ENCODE measurements at regions not wholly inside any gene's neighbourhood (a gene's known extent, or its start where the extent isn't known, plus 50 kb on each side); places are given as distances from the start of the nearest gene placed in this dataset.

GRCh38 chr2:136217996-136218395, 100.0 kb upstream of the CXCR4 start:
- Histone ChIP-seq H3K9me3 (ENCODE audit: low read length) (no peaks in the 10 kb centered on the region), H3K4me1 (ENCODE audit: insufficient read depth, low read length) (no peaks in the 10 kb centered on the region), H3K9ac (ENCODE audit: low read length) (no peak overlapping the region), H3K27ac (ENCODE audit: low read depth, low read length) (no peak overlapping the region), H3K36me3 (ENCODE audit: insufficient read depth, low read length) (no peaks in the 10 kb centered on the region), H3K4me3 (ENCODE audit: low read depth in 1 of 2, low read length in 2 of 2) (no peak overlapping the region), H3K27me3 (ENCODE audit: control insufficient read depth in 1 of 2, insufficient read depth in 2 of 2, low read length in 2 of 2) (no peaks in the 10 kb centered on the region)

- Histone ChIP-seq H3K4me1 (ENCODE audit: insufficient read depth, low read length) (no peaks in the 10 kb centered on the region), H3K9me3 (ENCODE audit: low read length) (no peaks in the 10 kb centered on the region), H3K27ac (ENCODE audit: low read depth, low read length) (no peak overlapping the region), H3K36me3 (ENCODE audit: insufficient read depth, low read length) (no peaks in the 10 kb centered on the region), H3K9ac (ENCODE audit: low read length) (no peak overlapping the region), H3K27me3 (ENCODE audit: control insufficient read depth in 1 of 2, insufficient read depth in 2 of 2, low read length in 2 of 2) (no peaks in the 10 kb centered on the region), H3K4me3 (ENCODE audit: low read depth in 1 of 2, low read length in 2 of 2) (no peak overlapping the region)
Observed at GRCh38 chr2:136215908-136216472, 98.0 kb upstream of the CXCR4 start.

DNA sequence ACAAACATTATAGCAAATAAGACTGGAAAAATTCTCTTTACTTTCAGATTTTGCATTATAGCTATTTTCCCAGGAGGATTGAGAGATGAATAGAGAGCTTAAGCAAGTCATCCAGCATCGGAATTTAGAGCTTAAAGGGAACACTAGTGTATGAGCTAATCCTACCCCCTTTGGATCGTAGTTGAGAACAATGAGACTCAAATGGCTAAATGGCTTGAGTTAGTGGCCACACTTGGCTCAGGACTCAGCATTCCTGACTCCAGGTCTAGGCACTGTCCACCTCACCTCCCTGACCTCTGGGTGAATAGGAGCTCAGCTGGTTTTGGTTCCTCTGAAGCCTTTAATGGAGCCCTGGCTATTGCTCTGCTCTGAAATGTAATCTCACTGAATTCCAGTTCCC, 97.5 kb upstream of the CXCR4 start:
- Histone ChIP-seq H3K9ac (ENCODE audit: low read length) (no peak overlapping the region), H3K4me3 (ENCODE audit: low read depth in 1 of 2, low read length in 2 of 2) (no peak overlapping the region), H3K9me3 (ENCODE audit: low read length) (no peaks in the 10 kb centered on the region), H3K27ac (ENCODE audit: low read depth, low read length) (no peak overlapping the region), H3K36me3 (ENCODE audit: insufficient read depth, low read length) (no peaks in the 10 kb centered on the region), H3K27me3 (ENCODE audit: control insufficient read depth in 1 of 2, insufficient read depth in 2 of 2, low read length in 2 of 2) (no peaks in the 10 kb centered on the region), H3K4me1 (ENCODE audit: insufficient read depth, low read length) (no peaks in the 10 kb centered on the region)

GRCh38 chr2:136214307-136215200, 96.6 kb upstream of the CXCR4 start:
- no peak overlapping the region for H3K9ac ChIP-seq (ENCODE audit: low read length)

DNA sequence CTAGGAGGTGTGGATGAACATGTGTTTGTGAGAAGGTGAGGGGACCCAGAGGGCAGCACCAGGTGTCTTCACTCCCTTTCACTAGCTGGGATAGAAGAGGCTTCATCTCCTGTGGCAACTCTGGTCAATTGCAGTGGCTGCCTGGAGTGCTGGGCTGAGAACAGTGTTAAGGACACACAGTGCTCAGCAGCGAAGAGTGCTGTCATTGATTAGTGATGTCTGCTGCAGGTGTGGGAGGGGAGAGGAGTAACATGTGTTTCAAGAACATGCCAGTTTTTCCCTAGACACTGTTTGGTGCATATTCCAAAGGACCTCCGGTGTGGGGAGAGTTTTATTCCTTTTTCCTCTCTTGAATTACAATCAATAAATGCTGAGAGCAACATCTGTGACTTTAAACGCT, 95.9 kb upstream of the CXCR4 start:
- Histone ChIP-seq H3K4me1 (ENCODE audit: insufficient read depth, low read length) (no peaks in the 10 kb centered on the region), H3K4me3 (ENCODE audit: low read depth in 1 of 2, low read length in 2 of 2) (no peak overlapping the region), H3K9me3 (ENCODE audit: low read length) (no peaks in the 10 kb centered on the region), H3K9ac (ENCODE audit: low read length) (no peak overlapping the region), H3K36me3 (ENCODE audit: insufficient read depth, low read length) (no peaks in the 10 kb centered on the region), H3K27ac (ENCODE audit: low read depth, low read length) (no peak overlapping the region), H3K27me3 (ENCODE audit: control insufficient read depth in 1 of 2, insufficient read depth in 2 of 2, low read length in 2 of 2) (no peaks in the 10 kb centered on the region)

More at GRCh38 chr2:136214307-136215200, 96.6 kb upstream of the CXCR4 start:
- H3K36me3 ChIP-seq (ENCODE audit: insufficient read depth, low read length) = no peaks in the 10 kb centered on the region
- no peaks in the 10 kb centered on the region for H3K4me1 ChIP-seq (ENCODE audit: insufficient read depth, low read length)
- no peak overlapping the region for H3K27ac ChIP-seq (ENCODE audit: low read depth, low read length)
- no peak overlapping the region for H3K4me3 ChIP-seq (ENCODE audit: low read depth in 1 of 2, low read length in 2 of 2)
- H3K9me3 ChIP-seq (ENCODE audit: low read length) = no peaks in the 10 kb centered on the region
- H3K27me3 ChIP-seq (ENCODE audit: control insufficient read depth in 1 of 2, insufficient read depth in 2 of 2, low read length in 2 of 2) = no peaks in the 10 kb centered on the region

- Histone ChIP-seq H3K9me3 (ENCODE audit: low read length) (no peaks in the 10 kb centered on the region), H3K27ac (ENCODE audit: low read depth, low read length) (no peak overlapping the region), H3K36me3 (ENCODE audit: insufficient read depth, low read length) (no peaks in the 10 kb centered on the region), H3K9ac (ENCODE audit: low read length) (no peak overlapping the region), H3K4me3 (ENCODE audit: low read depth in 1 of 2, low read length in 2 of 2) (no peak overlapping the region), H3K27me3 (ENCODE audit: control insufficient read depth in 1 of 2, insufficient read depth in 2 of 2, low read length in 2 of 2) (no peaks in the 10 kb centered on the region), H3K4me1 (ENCODE audit: insufficient read depth, low read length) (no peaks in the 10 kb centered on the region)
Observed at GRCh38 chr2:136212426-136213378, 94.8 kb upstream of the CXCR4 start.

- H3K27ac ChIP-seq (ENCODE audit: low read depth, low read length) = no peak overlapping the region
Observed at GRCh38 chr2:136211701-136212100, 93.8 kb upstream of the CXCR4 start.

DNA sequence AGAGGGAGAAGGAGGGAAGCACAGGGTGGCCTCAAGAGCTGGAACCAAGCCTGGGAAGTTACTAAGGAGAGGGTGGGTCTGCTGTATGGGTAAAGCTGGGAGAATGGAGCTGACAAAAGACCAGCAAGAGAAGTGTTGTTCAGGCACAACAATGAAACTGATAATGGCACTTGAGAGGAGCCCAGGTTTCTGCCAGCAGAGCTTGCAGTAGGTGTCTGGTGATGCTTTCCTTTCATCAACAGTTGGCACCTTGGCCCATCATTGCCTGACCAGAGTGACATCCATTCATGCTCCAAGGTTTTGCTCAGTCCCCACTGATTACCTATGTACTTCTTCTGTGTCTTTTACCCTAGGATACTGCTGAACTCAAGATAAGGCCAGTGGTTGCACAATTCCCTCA, 92.9 kb upstream of the CXCR4 start:
- Histone ChIP-seq H3K9ac (ENCODE audit: low read length) (no peak overlapping the region), H3K4me3 (ENCODE audit: low read depth in 1 of 2, low read length in 2 of 2) (no peak overlapping the region), H3K4me1 (ENCODE audit: insufficient read depth, low read length) (no peaks in the 10 kb centered on the region), H3K27me3 (ENCODE audit: control insufficient read depth in 1 of 2, insufficient read depth in 2 of 2, low read length in 2 of 2) (no peaks in the 10 kb centered on the region), H3K9me3 (ENCODE audit: low read length) (no peaks in the 10 kb centered on the region), H3K27ac (ENCODE audit: low read depth, low read length) (no peak overlapping the region), H3K36me3 (ENCODE audit: insufficient read depth, low read length) (no peaks in the 10 kb centered on the region)

More at GRCh38 chr2:136211701-136212100, 93.8 kb upstream of the CXCR4 start:
- Histone ChIP-seq H3K9me3 (ENCODE audit: low read length) (no peaks in the 10 kb centered on the region), H3K4me1 (ENCODE audit: insufficient read depth, low read length) (no peaks in the 10 kb centered on the region), H3K4me3 (ENCODE audit: low read depth in 1 of 2, low read length in 2 of 2) (no peak overlapping the region), H3K27me3 (ENCODE audit: control insufficient read depth in 1 of 2, insufficient read depth in 2 of 2, low read length in 2 of 2) (no peaks in the 10 kb centered on the region), H3K36me3 (ENCODE audit: insufficient read depth, low read length) (no peaks in the 10 kb centered on the region), H3K9ac (ENCODE audit: low read length) (no peak overlapping the region)

DNA sequence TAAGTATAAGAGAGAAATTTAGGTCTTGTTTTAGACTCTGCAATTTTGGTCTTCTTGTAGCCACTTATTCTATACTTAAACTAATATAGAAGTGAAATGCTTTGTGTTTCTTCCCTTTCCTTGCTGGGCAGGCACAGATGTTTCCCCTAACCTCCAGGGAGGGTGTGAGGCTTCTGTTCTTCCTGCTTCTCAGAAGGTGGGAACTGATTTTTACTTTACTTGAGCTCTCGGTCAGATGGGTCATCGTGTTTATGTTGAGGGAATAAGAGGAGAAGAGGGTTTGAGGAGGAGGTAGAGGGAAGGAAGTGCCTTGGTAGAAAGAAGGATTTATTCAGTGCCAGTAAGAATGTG, 92.5 kb upstream of the CXCR4 start:
- Histone ChIP-seq H3K9me3 (ENCODE audit: low read length) (no peaks in the 10 kb centered on the region), H3K36me3 (ENCODE audit: insufficient read depth, low read length) (no peaks in the 10 kb centered on the region), H3K27ac (ENCODE audit: low read depth, low read length) (no peak overlapping the region), H3K27me3 (ENCODE audit: control insufficient read depth in 1 of 2, insufficient read depth in 2 of 2, low read length in 2 of 2) (no peaks in the 10 kb centered on the region), H3K4me1 (ENCODE audit: insufficient read depth, low read length) (no peaks in the 10 kb centered on the region), H3K9ac (ENCODE audit: low read length) (no peak overlapping the region), H3K4me3 (ENCODE audit: low read depth in 1 of 2, low read length in 2 of 2) (no peak overlapping the region)

DNA sequence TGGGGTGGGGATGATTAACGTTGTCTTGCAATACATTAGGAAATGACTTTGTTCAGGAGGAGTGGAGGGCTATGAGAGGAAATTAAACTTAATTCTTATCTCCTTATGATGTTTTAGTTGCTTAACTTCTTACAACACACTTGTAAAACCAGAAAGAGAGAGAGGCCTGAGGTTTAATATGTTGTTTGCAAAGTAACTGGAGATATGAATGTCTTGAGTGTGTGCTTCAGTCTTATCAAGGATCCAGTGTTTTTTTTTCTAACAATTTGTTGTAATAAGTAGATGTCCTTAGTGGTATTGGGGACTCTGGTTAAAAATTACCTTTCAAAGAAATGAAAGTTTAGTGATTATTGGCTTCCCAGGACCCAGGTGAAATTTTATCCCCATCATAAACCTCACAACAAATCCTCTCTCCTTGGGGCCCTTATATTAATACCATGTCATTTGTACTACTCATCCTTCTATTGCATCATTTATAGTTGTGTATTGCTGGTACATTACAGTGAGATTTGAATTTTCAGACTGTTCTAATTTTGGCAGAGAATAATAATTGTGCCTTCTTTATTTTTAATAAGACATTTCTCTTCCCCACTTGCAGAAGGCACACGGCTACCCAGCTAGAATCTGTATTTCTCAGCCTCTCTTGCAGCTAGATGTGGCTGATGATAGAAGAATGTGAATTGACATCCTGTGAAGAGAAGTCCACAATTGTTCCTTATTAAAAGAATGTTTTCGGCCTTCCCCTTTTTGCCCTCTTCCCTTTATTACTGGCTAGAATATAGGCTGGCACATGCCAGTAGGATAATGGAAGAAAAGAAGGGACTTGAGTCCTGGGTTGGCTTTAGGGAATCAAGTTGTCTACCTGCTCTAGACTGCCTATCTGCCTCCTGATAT, 91.9 kb upstream of the CXCR4 start:
- Histone ChIP-seq H3K27ac (ENCODE audit: low read depth, low read length) (no peak overlapping the region), H3K4me3 (ENCODE audit: low read depth in 1 of 2, low read length in 2 of 2) (no peak overlapping the region), H3K36me3 (ENCODE audit: insufficient read depth, low read length) (no peaks in the 10 kb centered on the region), H3K9ac (ENCODE audit: low read length) (no peak overlapping the region), H3K4me1 (ENCODE audit: insufficient read depth, low read length) (no peaks in the 10 kb centered on the region), H3K27me3 (ENCODE audit: control insufficient read depth in 1 of 2, insufficient read depth in 2 of 2, low read length in 2 of 2) (no peaks in the 10 kb centered on the region), H3K9me3 (ENCODE audit: low read length) (no peaks in the 10 kb centered on the region)

Measured in muscle layer of colon (tissue), 2 donors.